H1 (cell line): ENCODE measurements at regions not wholly inside any gene's neighbourhood (a gene's known extent, or its start where the extent isn't known, plus 50 kb on each side); places are given as distances from the start of the nearest gene placed in this dataset.

Experiments
- CTCF ChIA-PET: fragments of 300-600 bp; sonication (Branson Sonifier 250); formaldehyde crosslinking; loops from one replicate; lab custom pipeline; 2021; ENCODE audit not compliant: partially characterized antibody; lab: Charles Lee
- POLR2A ChIA-PET: fragments of 300-600 bp; sonication (Branson Sonifier 250); formaldehyde crosslinking; loops from one replicate; lab custom pipeline; 2021; ENCODE audit warnings: inconsistent platforms; ENCODE audit not compliant: partially characterized antibody; lab: Charles Lee
- DNase-seq, 2 experiments: peaks; one replicate each; pipeline versions ENCODE4 v3.0.0 to v3.0.0-alpha.2; 2010 to 2022; ENCODE audit warnings: low spot score in 2 of 2, low read depth in 1 of 2, mixed read lengths in 1 of 2
- FAIRE-seq: peaks from 2 replicates; lab custom pipeline; 2011; peaks lifted over from hg19 to GRCh38; lab: Jason Lieb, UNC
- H2AFZ ChIP-seq: 2 replicates; pipeline ENCODE4 v1.8.1; 2012; ENCODE audit warnings: low read length, inconsistent platforms
- H2AK5ac ChIP-seq: 2 replicates; pipeline ENCODE4 v1.6.1; 2013; ENCODE audit warnings: low read depth, low read length
- H2BK120ac ChIP-seq: replicated peaks from 2 replicates; pipeline ENCODE3; 2013; ENCODE audit warnings: low read depth, low read length, inconsistent platforms
- H2BK12ac ChIP-seq: 2 replicates; pipeline ENCODE4 v1.6.1; 2013; ENCODE audit warnings: low read depth, low read length
- H2BK15ac ChIP-seq: 2 replicates; pipeline ENCODE4 v1.6.1; 2013; ENCODE audit warnings: low read length
- H2BK20ac ChIP-seq: 2 replicates; pipeline ENCODE4 v1.6.1; 2013; ENCODE audit warnings: low read length
- H2BK5ac ChIP-seq: 2 replicates; pipeline ENCODE4 v1.6.1; 2013; ENCODE audit warnings: low read depth, low read length
- H3K14ac ChIP-seq: 2 replicates; pipeline ENCODE4 v1.6.1; 2013; ENCODE audit warnings: inconsistent platforms; ENCODE audit not compliant: insufficient read length
- H3K18ac ChIP-seq: 2 replicates; pipeline ENCODE4 v1.6.1; 2013; ENCODE audit warnings: low read length; ENCODE audit errors: extremely low read depth
- H3K23ac ChIP-seq: 2 replicates; pipeline ENCODE4 v1.6.1; 2013; ENCODE audit warnings: inconsistent platforms; ENCODE audit not compliant: insufficient read length
- H3K23me2 ChIP-seq: 2 replicates; pipeline ENCODE4 v1.6.1; 2013; ENCODE audit warnings: low read depth, low read length
- H3K27ac ChIP-seq: 2 replicates; pipeline ENCODE4 v1.6.1; 2011; ENCODE audit warnings: low read depth, low read length, inconsistent platforms
- H3K27me3 ChIP-seq, 4 experiments: replicated peaks in 1 of 4; 1 replicate in 1 of 4; 2 replicates in 3 of 4; pipeline versions ENCODE4 v1.6.1 to v1.8.1; 2011 to 2013; ENCODE audit warnings: low read length in 3 of 4, mild to moderate bottlenecking in 3 of 4, inconsistent platforms in 2 of 4, mixed read lengths in 2 of 4, moderate library complexity in 1 of 4; ENCODE audit not compliant: control insufficient read depth in 3 of 4, insufficient read depth in 3 of 4; ENCODE audit errors: extremely low read depth in 1 of 4
- H3K36me3 ChIP-seq, 4 experiments: 2 replicates each; pipeline versions ENCODE4 v1.6.1 to v1.8.1; 2011 to 2013; ENCODE audit warnings: mild to moderate bottlenecking in 4 of 4, low read length in 3 of 4, moderate library complexity in 2 of 4, control low read depth in 1 of 4, inconsistent platforms in 1 of 4; ENCODE audit not compliant: insufficient read depth in 4 of 4, control insufficient read depth in 2 of 4
- H3K4ac ChIP-seq: replicated peaks from 2 replicates; pipeline ENCODE3; 2013; ENCODE audit warnings: low read length, low read depth, mixed read lengths, inconsistent platforms; ENCODE audit not compliant: insufficient read length
- H3K4me1 ChIP-seq, 4 experiments: replicated peaks in 1 of 4; 1 replicate in 1 of 4; 2 replicates in 3 of 4; pipeline versions ENCODE4 v1.6.1 to v1.8.1; 2011 to 2013; ENCODE audit warnings: low read length in 3 of 4, inconsistent platforms in 2 of 4, mixed read lengths in 1 of 4; ENCODE audit not compliant: insufficient read depth in 4 of 4, control insufficient read depth in 3 of 4
- H3K4me2 ChIP-seq, 2 experiments: 2 replicates each; pipeline versions ENCODE4 v1.6.1 to v1.8.1; 2011 to 2013; ENCODE audit warnings: low read depth in 2 of 2, low read length in 2 of 2, control low read depth in 1 of 2, inconsistent platforms in 1 of 2, mild to moderate bottlenecking in 1 of 2; ENCODE audit not compliant: insufficient read depth in 1 of 2
- H3K4me3 ChIP-seq, 4 experiments: fragments of 200-600, 300-600 bp in 1 of 4; sonication (generic), shearing (Covaris generic), sonication (Bioruptor Twin) in 1 of 4; 2 replicates each; pipeline versions ENCODE4 v1.5.1 to v1.8.1; 2011 to 2016; ENCODE audit warnings: low read length in 4 of 4, low read depth in 3 of 4, control low read depth in 2 of 4, inconsistent platforms in 2 of 4, mild to moderate bottlenecking in 2 of 4, mixed read lengths in 1 of 4, moderate library complexity in 1 of 4; ENCODE audit not compliant: insufficient read depth in 2 of 4; ENCODE audit errors: extremely low read depth in 1 of 4
- H3K56ac ChIP-seq: replicated peaks from 2 replicates; pipeline ENCODE3; 2013; ENCODE audit warnings: low read depth, mild to moderate bottlenecking, mixed read lengths, low read length, inconsistent platforms; ENCODE audit not compliant: insufficient read length
- H3K79me1 ChIP-seq: 2 replicates; pipeline ENCODE4 v1.6.1; 2013; ENCODE audit warnings: low read depth, low read length, control low read depth
- H3K79me2 ChIP-seq, 2 experiments: 2 replicates each; pipeline versions ENCODE4 v1.6.1 to v1.8.1; 2012 to 2013; ENCODE audit warnings: low read length in 2 of 2, mild to moderate bottlenecking in 2 of 2, inconsistent platforms in 1 of 2; ENCODE audit not compliant: insufficient read depth in 2 of 2, control insufficient read depth in 1 of 2
- H3K9ac ChIP-seq, 4 experiments: replicated peaks in 1 of 4; 1 replicate in 1 of 4; 2 replicates in 3 of 4; pipeline versions ENCODE4 v1.6.1 to v1.8.1; 2011 to 2013; ENCODE audit warnings: low read depth in 3 of 4, low read length in 3 of 4, control low read depth in 2 of 4, mild to moderate bottlenecking in 2 of 4, moderate library complexity in 2 of 4, inconsistent platforms in 1 of 4; ENCODE audit errors: extremely low read depth in 1 of 4
- H3K9me3 ChIP-seq, 2 experiments: 2 replicates each; pipeline versions ENCODE4 v1.6.1 to v1.8.1; 2012 to 2013; ENCODE audit warnings: mild to moderate bottlenecking in 2 of 2, moderate library complexity in 2 of 2, control low read depth in 1 of 2, inconsistent platforms in 1 of 2, low read depth in 1 of 2, low read length in 1 of 2, mixed read lengths in 1 of 2; ENCODE audit not compliant: insufficient read depth in 2 of 2
- H4K20me1 ChIP-seq, 2 experiments: replicated peaks in 1 of 2; 2 replicates each; pipeline versions ENCODE3 to v1.8.1; 2011 to 2013; ENCODE audit warnings: inconsistent platforms in 2 of 2, low read length in 2 of 2, mild to moderate bottlenecking in 1 of 2; ENCODE audit not compliant: insufficient read depth in 2 of 2, control insufficient read depth in 1 of 2
- H4K5ac ChIP-seq: 2 replicates; pipeline ENCODE4 v1.6.1; 2013; ENCODE audit warnings: low read length, low read depth, mixed read lengths, inconsistent platforms; ENCODE audit not compliant: insufficient read length
- H4K8ac ChIP-seq: 2 replicates; pipeline ENCODE4 v1.8.0; 2013; ENCODE audit warnings: mild to moderate bottlenecking, moderate library complexity, low read length, inconsistent platforms; ENCODE audit not compliant: insufficient read depth; ENCODE audit errors: extremely low read depth
- H4K91ac ChIP-seq: replicated peaks from 2 replicates; pipeline ENCODE3; 2013; ENCODE audit warnings: low read length, mixed read lengths, inconsistent platforms; ENCODE audit not compliant: insufficient read length
- CHD1 ChIP-seq: IDR thresholded peaks from 2 replicates; pipeline ENCODE4 v1.6.1; 2012; ENCODE audit warnings: low read depth, low read length, improper control_type of control experiment
- CREB1 ChIP-seq: IDR thresholded peaks from 2 replicates; pipeline ENCODE4 v1.6.1; 2012; ENCODE audit warnings: inconsistent platforms
- HDAC6 ChIP-seq: IDR thresholded peaks from one replicate; pipeline ENCODE4 v1.7.1; 2012; ENCODE audit warnings: low read depth, mild to moderate bottlenecking, inconsistent platforms, low read length, moderate library complexity
- JUND ChIP-seq: IDR thresholded peaks from 2 replicates; pipeline ENCODE4 v1.6.1; 2011; ENCODE audit warnings: mild to moderate bottlenecking, improper control_type of control experiment, low read length
- NRF1 ChIP-seq: IDR thresholded peaks from 2 replicates; pipeline ENCODE4 v1.6.1; 2011; ENCODE audit warnings: mild to moderate bottlenecking, low read depth, low read length, improper control_type of control experiment
- PHF8 ChIP-seq: fragments of 200-600 bp; sonication (generic); conservative IDR thresholded peaks from 2 replicates; pipeline ENCODE4 v1.7.1; 2012; ENCODE audit warnings: low read depth, mild to moderate bottlenecking, inconsistent platforms, low read length, moderate library complexity
- TBP ChIP-seq: IDR thresholded peaks from 2 replicates; pipeline ENCODE4 v1.6.1; 2011; ENCODE audit warnings: low read depth, low read length, improper control_type of control experiment
- YY1 ChIP-seq: IDR thresholded peaks from 2 replicates; pipeline ENCODE4 v1.6.1; 2011; ENCODE audit warnings: low read depth, mild to moderate bottlenecking, low read length
- WGBS, 2 experiments: shearing (Covaris generic) in 1 of 2; methylation state at CpG; one replicate each; pipeline versions ENCODE4 v1.1.6 to v1.1.7; 2013 to 2015; ENCODE audit warnings: low lambda C conversion rate in 2 of 2, mixed read lengths in 2 of 2, inconsistent platforms in 1 of 2, low coverage in 1 of 2, missing lambda C conversion rate in 1 of 2; ENCODE audit not compliant: insufficient replicate concordance in 2 of 2, insufficient coverage in 1 of 2, insufficient read length in 1 of 2; ENCODE audit errors: extremely low coverage in 1 of 2, missing lambda C conversion rate in 1 of 2; 5-methylcytosine and 5-hydroxymethylcytosine counted together
- TF ChIP-seq, protein P1 (sequence below): IDR thresholded peaks from 2 replicates; pipeline ENCODE4 v1.6.1; 2012; ENCODE audit warnings: low read length, inconsistent platforms

DNA sequence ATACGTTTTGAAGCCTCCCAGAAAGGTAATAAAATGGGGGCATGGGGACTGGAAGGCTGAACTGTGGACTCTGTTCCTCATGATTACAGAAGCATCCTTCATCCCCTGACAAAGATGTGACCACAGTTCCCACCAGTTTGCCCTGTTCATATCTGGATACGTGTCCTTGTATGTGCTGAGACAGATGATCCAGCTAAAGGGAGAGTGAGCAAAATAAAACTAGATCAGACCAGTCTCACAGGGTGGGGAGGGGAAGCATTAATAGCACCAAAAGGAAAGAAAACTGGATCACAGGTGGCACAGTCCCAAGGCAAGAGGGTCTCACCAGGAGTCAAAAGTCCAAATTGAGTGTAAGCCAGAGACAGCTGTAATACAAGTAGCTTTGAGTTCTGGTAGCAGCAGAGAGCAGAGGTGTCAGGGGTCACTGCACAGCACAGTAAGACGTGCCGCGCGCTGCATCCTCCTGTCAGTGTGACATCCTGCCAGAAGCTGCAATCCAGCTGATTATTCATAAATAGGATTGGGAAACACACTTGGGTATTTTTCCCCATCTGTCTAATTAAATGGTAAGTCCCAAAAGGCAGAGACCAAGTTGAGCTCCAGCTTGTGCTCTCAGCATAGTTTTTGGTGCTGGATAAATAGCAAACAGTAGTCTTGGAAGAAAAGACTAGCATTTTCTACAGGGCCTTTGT is 560.0 kb upstream of the CFAP20DC start:
- H4K8ac ChIP-seq: no peak overlapping the region
- H3K27me3 ChIP-seq: no peaks in the 10 kb centered on the region
- no peak overlapping the region for H2BK20ac ChIP-seq
- H4K20me1 ChIP-seq: no peaks in the 10 kb centered on the region
- H3K4me2 ChIP-seq: no peak overlapping the region
- no peaks in the 10 kb centered on the region for H3K23me2 ChIP-seq
- H2BK5ac ChIP-seq: no peak overlapping the region
- no peak overlapping the region for H2BK120ac ChIP-seq
- no peak overlapping the region for H3K14ac ChIP-seq
- WGBS, 2 experiments: 96% methylated on average over 6 of the region's 6 CpGs; no CpG with 5 or more reads in 1 of the 2 experiments
- TF ChIP-seq YY1 (no peak), NRF1 (no peak), CHD1 (no peak), HDAC6 (no peak), JUND (no peak), PHF8 (no peak), CREB1 (no peak), TBP (no peak)
- TF ChIP-seq, protein P1, sequence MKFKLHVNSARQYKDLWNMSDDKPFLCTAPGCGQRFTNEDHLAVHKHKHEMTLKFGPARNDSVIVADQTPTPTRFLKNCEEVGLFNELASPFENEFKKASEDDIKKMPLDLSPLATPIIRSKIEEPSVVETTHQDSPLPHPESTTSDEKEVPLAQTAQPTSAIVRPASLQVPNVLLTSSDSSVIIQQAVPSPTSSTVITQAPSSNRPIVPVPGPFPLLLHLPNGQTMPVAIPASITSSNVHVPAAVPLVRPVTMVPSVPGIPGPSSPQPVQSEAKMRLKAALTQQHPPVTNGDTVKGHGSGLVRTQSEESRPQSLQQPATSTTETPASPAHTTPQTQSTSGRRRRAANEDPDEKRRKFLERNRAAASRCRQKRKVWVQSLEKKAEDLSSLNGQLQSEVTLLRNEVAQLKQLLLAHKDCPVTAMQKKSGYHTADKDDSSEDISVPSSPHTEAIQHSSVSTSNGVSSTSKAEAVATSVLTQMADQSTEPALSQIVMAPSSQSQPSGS: no peak
- TF ChIP-seq, all 59 proteins: peak for 0
- Histone ChIP-seq H3K4me3 (no peak overlapping the region), H3K9me3 (peaks cover 17 to 20% of the 10 kb centered on the region in 2 experiments), H2BK15ac (no peak overlapping the region), H4K91ac (no peak overlapping the region), H2AFZ (no peak overlapping the region), H2AK5ac (no peak overlapping the region), H3K23ac (no peak overlapping the region), H3K79me1 (no peaks in the 10 kb centered on the region), H3K9ac (no peak overlapping the region), H3K27ac (no peak overlapping the region), H3K56ac (no peak overlapping the region), H3K4ac (no peak overlapping the region), H2BK12ac (no peak overlapping the region), H3K4me1 (no peaks in the 10 kb centered on the region), H4K5ac (no peak overlapping the region), H3K79me2 (no peaks in the 10 kb centered on the region), H3K18ac (no peak overlapping the region), H3K36me3 (no peaks in the 10 kb centered on the region)
- DNase-seq: no peak
- CTCF ChIA-PET: interaction anchor here (0.7 to 1.1 kb wide), 2 partner anchors 25 to 256 kb away, joined by 3 read pairs; no protein-coding TSS in a partner anchor
- no peak for FAIRE-seq
- POLR2A ChIA-PET: no interaction called here
